SU-DHL-6 (cell line): ENCODE measurements at regions not wholly inside any gene's neighbourhood (a gene's known extent, or its start where the extent isn't known, plus 50 kb on each side); places are given as distances from the start of the nearest gene placed in this dataset.

Source experiments
- H2AFZ ChIP-seq: fragments of 200-600 bp; sonication (generic); 2 replicates; pipeline ENCODE4 v1.6.1; 2014; ENCODE audit warnings: low read depth, mild to moderate bottlenecking, moderate library complexity, mixed read lengths, antibody characterized with exemption, low read length; ENCODE audit not compliant: severe bottlenecking
- H3F3A ChIP-seq: fragments of 200-600 bp; shearing (Covaris generic); 2 replicates; pipeline ENCODE4 v1.6.0; 2016; ENCODE audit warnings: antibody characterized with exemption, mild to moderate bottlenecking; ENCODE audit not compliant: insufficient read depth
- H3K27ac ChIP-seq: fragments of 200-600 bp; sonication (generic); 2 replicates; pipeline ENCODE4 v1.5.1; 2016; ENCODE audit warnings: low read depth, mild to moderate bottlenecking, low read length, moderate library complexity, mixed read lengths
- H3K27me3 ChIP-seq: fragments of 200-600 bp; sonication (generic), shearing (Covaris generic); 2 replicates; pipeline ENCODE4 v1.6.0; 2014; ENCODE audit warnings: mild to moderate bottlenecking, low read length
- H3K36me3 ChIP-seq: fragments of 200-600 bp; sonication (generic); 2 replicates; pipeline ENCODE4 v1.6.1; 2014; ENCODE audit warnings: mild to moderate bottlenecking, low read length, mixed read lengths
- H3K4me2 ChIP-seq: fragments of 300-600, 200-600 bp; shearing (Covaris generic), sonication (generic); 2 replicates; pipeline ENCODE4 v1.6.0; 2014; ENCODE audit warnings: low read length, low read depth, mild to moderate bottlenecking; ENCODE audit not compliant: poor library complexity, severe bottlenecking
- H3K4me3 ChIP-seq: fragments of 200-600 bp; sonication (generic); 2 replicates; pipeline ENCODE4 v1.5.1; 2014; ENCODE audit warnings: antibody characterized with exemption, low read length, mild to moderate bottlenecking, mixed read lengths; ENCODE audit not compliant: insufficient read depth, poor library complexity, severe bottlenecking
- H3K79me2 ChIP-seq: fragments of 200-600 bp; sonication (generic); 2 replicates; pipeline ENCODE4 v1.6.1; 2014; ENCODE audit warnings: mild to moderate bottlenecking, low read length, moderate library complexity; ENCODE audit not compliant: insufficient read depth
- H3K9ac ChIP-seq: fragments of 200-600 bp; sonication (generic); 2 replicates; pipeline ENCODE4 v1.7.0; 2014; ENCODE audit warnings: mild to moderate bottlenecking, low read length
- H3K9me2 ChIP-seq: fragments of 200-600 bp; sonication (generic); replicated peaks from 2 replicates; pipeline ENCODE4 v1.6.1; 2014; ENCODE audit warnings: low read length; ENCODE audit not compliant: insufficient read depth
- H3K9me3 ChIP-seq: fragments of 200-600 bp; sonication (generic); 2 replicates; pipeline ENCODE4 v1.6.1; 2014; ENCODE audit warnings: low read length, mixed read lengths; ENCODE audit not compliant: insufficient read depth
- H4K20me1 ChIP-seq: fragments of 200-600 bp; sonication (generic); 2 replicates; pipeline ENCODE4 v1.6.1; 2014; ENCODE audit warnings: low read depth, mild to moderate bottlenecking, antibody characterized with exemption, low read length, moderate library complexity, mixed read lengths
- CTCF ChIP-seq: fragments of 200-600 bp; sonication (generic); IDR thresholded peaks from one replicate; pipeline ENCODE4 v1.5.1; 2017; ENCODE audit warnings: antibody characterized with exemption, mild to moderate bottlenecking, low read length, moderate library complexity; ENCODE audit not compliant: insufficient read depth, poor library complexity, severe bottlenecking
- EZH2phosphoT487 ChIP-seq: fragments of 200-600 bp; sonication (generic), shearing (Covaris generic); conservative IDR thresholded peaks from 2 replicates; pipeline ENCODE4 v1.6.1; 2018; ENCODE audit warnings: mild to moderate bottlenecking, antibody characterized with exemption, low read length, moderate library complexity, mixed read lengths

- Histone ChIP-seq H3K4me2 (no peak overlapping the region), H3K79me2 (no peaks in the 10 kb centered on the region), H3K4me3 (no peak overlapping the region), H3K9me3 (no peaks in the 10 kb centered on the region), H3K9me2 (no peaks in the 10 kb centered on the region), H4K20me1 (no peaks in the 10 kb centered on the region), H3K36me3 (no peaks in the 10 kb centered on the region), H3F3A (no peaks in the 10 kb centered on the region), H2AFZ (no peak overlapping the region), H3K9ac (no peak overlapping the region), H3K27me3 (no peaks in the 10 kb centered on the region), H3K27ac (no peak overlapping the region)
- TF ChIP-seq EZH2phosphoT487 (no peak), CTCF (no peak)
Observed at GRCh38 chr18:45325778-45326177, 289.5 kb upstream of the SLC14A2 start.

GRCh38 chr18:45326505-45326904, 288.8 kb upstream of the SLC14A2 start:
- H3K79me2 ChIP-seq = no peaks in the 10 kb centered on the region
- no peak overlapping the region for H2AFZ ChIP-seq
- H3K4me3 ChIP-seq = no peak overlapping the region
- no peaks in the 10 kb centered on the region for H3K36me3 ChIP-seq
- H3K4me2 ChIP-seq = no peak overlapping the region
- H3K9ac ChIP-seq = no peak overlapping the region
- H3K27ac ChIP-seq = no peak overlapping the region
- no peaks in the 10 kb centered on the region for H3F3A ChIP-seq
- H3K9me3 ChIP-seq = no peaks in the 10 kb centered on the region
- H3K9me2 ChIP-seq = no peaks in the 10 kb centered on the region
- H3K27me3 ChIP-seq = no peaks in the 10 kb centered on the region
- TF ChIP-seq CTCF = no peak
- TF ChIP-seq EZH2phosphoT487 = no peak
- no peaks in the 10 kb centered on the region for H4K20me1 ChIP-seq

- Histone ChIP-seq H3K27ac (no peak overlapping the region), H3K9me2 (no peaks in the 10 kb centered on the region), H3K27me3 (no peaks in the 10 kb centered on the region), H3K4me2 (no peak overlapping the region), H3K36me3 (no peaks in the 10 kb centered on the region), H3K79me2 (no peaks in the 10 kb centered on the region), H3K9me3 (no peaks in the 10 kb centered on the region), H3K9ac (no peak overlapping the region), H4K20me1 (no peaks in the 10 kb centered on the region), H3F3A (no peaks in the 10 kb centered on the region), H2AFZ (no peak overlapping the region), H3K4me3 (no peak overlapping the region)
- TF ChIP-seq CTCF = no peak
- TF ChIP-seq EZH2phosphoT487 = no peak
Observed at GRCh38 chr18:45328296-45328695, 287.0 kb upstream of the SLC14A2 start.

- Histone ChIP-seq H3K79me2 (no peaks in the 10 kb centered on the region), H3K9me3 (no peaks in the 10 kb centered on the region)
- TF ChIP-seq CTCF = no peak
- TF ChIP-seq EZH2phosphoT487 = no peak
Observed at GRCh38 chr18:45328811-45329210, 286.5 kb upstream of the SLC14A2 start.

More at GRCh38 chr18:45328811-45329210, 286.5 kb upstream of the SLC14A2 start:
- no peak overlapping the region for H3K4me2 ChIP-seq
- no peak overlapping the region for H3K9ac ChIP-seq
- H2AFZ ChIP-seq = no peak overlapping the region
- H3K27ac ChIP-seq = no peak overlapping the region
- H3K4me3 ChIP-seq = no peak overlapping the region
- H3K27me3 ChIP-seq = no peaks in the 10 kb centered on the region
- no peaks in the 10 kb centered on the region for H4K20me1 ChIP-seq
- H3K36me3 ChIP-seq = no peaks in the 10 kb centered on the region
- H3K9me2 ChIP-seq = no peaks in the 10 kb centered on the region
- H3F3A ChIP-seq = no peaks in the 10 kb centered on the region
